Central memory CD8-positive, alpha-beta T cell (primary cell): ENCODE measurements at regions not wholly inside any gene's neighbourhood (a gene's known extent, or its start where the extent isn't known, plus 50 kb on each side); places are given as distances from the start of the nearest gene placed in this dataset.

Source experiments
- ATAC-seq: fragments of 150-1000 bp; cut with Tn5 transposase; replicated peaks from 2 replicates; pipeline ENCODE4 v1.10.0; 2022; ENCODE audit warnings: mild to moderate bottlenecking, moderate FRiP score, moderate number of reproducible peaks; ENCODE audit not compliant: poor library complexity, severe bottlenecking; ENCODE audit errors: extremely low read depth
- DNase-seq, 2 donors: peaks; one replicate each; pipeline ENCODE4 v3.0.0; 2021; ENCODE audit warnings: low spot score in 2 of 2
- H3K27ac Mint-ChIP-seq: one replicate; pipeline ENCODE4 v1.8.0; 2022; ENCODE audit warnings: low read depth, mild to moderate bottlenecking, moderate library complexity, mixed read lengths
- H3K27me3 Mint-ChIP-seq: one replicate; pipeline ENCODE4 v1.8.0; 2022; ENCODE audit warnings: mixed read lengths
- H3K36me3 Mint-ChIP-seq: one replicate; pipeline ENCODE4 v1.8.0; 2022; ENCODE audit warnings: mild to moderate bottlenecking, moderate library complexity, mixed read lengths; ENCODE audit not compliant: insufficient read depth
- H3K4me1 Mint-ChIP-seq: one replicate; pipeline ENCODE4 v1.8.0; 2022; ENCODE audit warnings: mixed read lengths
- H3K4me3 Mint-ChIP-seq: one replicate; pipeline ENCODE4 v1.8.0; 2022; ENCODE audit warnings: mild to moderate bottlenecking, moderate library complexity, mixed read lengths
- H3K9me3 Mint-ChIP-seq: one replicate; pipeline ENCODE4 v1.8.0; 2022; ENCODE audit warnings: mixed read lengths

GRCh38 chr2:234438305-234438977, 58.4 kb downstream of the ARL4C start:
- H3K27ac Mint-ChIP-seq = peak overlapping the region; percentile 68
- H3K36me3 Mint-ChIP-seq = no peaks in the 10 kb centered on the region
- no peak overlapping the region for H3K4me3 Mint-ChIP-seq
- ATAC-seq (no peak), DNase-seq (no peak)
- H3K9me3 Mint-ChIP-seq = no peaks in the 10 kb centered on the region
- H3K27me3 Mint-ChIP-seq = no peaks in the 10 kb centered on the region
- H3K4me1 Mint-ChIP-seq = peaks cover 69% of the 10 kb centered on the region

- no peaks in the 10 kb centered on the region for H3K27me3 Mint-ChIP-seq
- H3K36me3 Mint-ChIP-seq = no peaks in the 10 kb centered on the region
- no peaks in the 10 kb centered on the region for H3K9me3 Mint-ChIP-seq
- no peak for DNase-seq
- ATAC-seq = no peak
- no peak overlapping the region for H3K4me3 Mint-ChIP-seq
- peak overlapping the region; percentile 68 for H3K27ac Mint-ChIP-seq
- peaks cover 69% of the 10 kb centered on the region for H3K4me1 Mint-ChIP-seq
Observed at GRCh38 chr2:234437642-234438304, 59.1 kb downstream of the ARL4C start.

- Mint-ChIP-seq H3K4me1 (peaks cover 60% of the 10 kb centered on the region), H3K4me3 (no peak overlapping the region)
- no peak for ATAC-seq
Observed at GRCh38 chr2:234436482-234436837, 60.4 kb downstream of the ARL4C start.

GRCh38 chr2:234435836-234436481, 60.9 kb downstream of the ARL4C start:
- ATAC-seq = no peak
- Mint-ChIP-seq H3K36me3 (no peaks in the 10 kb centered on the region), H3K9me3 (no peaks in the 10 kb centered on the region), H3K27ac (no peak overlapping the region), H3K4me3 (no peak overlapping the region), H3K4me1 (peaks cover 63% of the 10 kb centered on the region), H3K27me3 (no peaks in the 10 kb centered on the region)
- no peak for DNase-seq

More at GRCh38 chr2:234436482-234436837, 60.4 kb downstream of the ARL4C start:
- H3K27me3 Mint-ChIP-seq = no peaks in the 10 kb centered on the region
- H3K27ac Mint-ChIP-seq = no peak overlapping the region
- no peak for DNase-seq
- no peaks in the 10 kb centered on the region for H3K36me3 Mint-ChIP-seq
- H3K9me3 Mint-ChIP-seq = no peaks in the 10 kb centered on the region

- no peaks in the 10 kb centered on the region for H3K36me3 Mint-ChIP-seq
- peak overlapping the region; percentile 47 for H3K27ac Mint-ChIP-seq
- peaks cover 66% of the 10 kb centered on the region for H3K4me1 Mint-ChIP-seq
- no peak overlapping the region for H3K4me3 Mint-ChIP-seq
- no peaks in the 10 kb centered on the region for H3K27me3 Mint-ChIP-seq
- H3K9me3 Mint-ChIP-seq = no peaks in the 10 kb centered on the region
- DNase-seq = no peak
- ATAC-seq = no peak
Observed at GRCh38 chr2:234433201-234433600, 63.7 kb downstream of the ARL4C start.

GRCh38 chr2:234430871-234431270, 66.0 kb downstream of the ARL4C start:
- Mint-ChIP-seq H3K27ac (no peak overlapping the region), H3K4me3 (no peak overlapping the region), H3K9me3 (no peaks in the 10 kb centered on the region), H3K4me1 (peaks cover 67% of the 10 kb centered on the region), H3K27me3 (no peaks in the 10 kb centered on the region), H3K36me3 (peaks cover 8% of the 10 kb centered on the region)
- ATAC-seq (no peak), DNase-seq (no peak)

GRCh38 chr2:234429265-234429664, 67.6 kb downstream of the ARL4C start:
- Mint-ChIP-seq H3K36me3 (peaks cover 12% of the 10 kb centered on the region), H3K9me3 (no peaks in the 10 kb centered on the region), H3K27ac (peak overlapping the region; percentile 99), H3K4me1 (peaks cover 77% of the 10 kb centered on the region), H3K27me3 (no peaks in the 10 kb centered on the region), H3K4me3 (no peak overlapping the region)
- DNase-seq = no peak
- no peak for ATAC-seq

GRCh38 chr2:234427081-234428061, 69.5 kb downstream of the ARL4C start:
- H3K4me1 Mint-ChIP-seq = peaks cover 80% of the 10 kb centered on the region
- no peak for ATAC-seq

GRCh38 chr2:234426616-234427015, 70.3 kb downstream of the ARL4C start:
- Mint-ChIP-seq H3K27ac (peak overlapping the region; percentile 99), H3K27me3 (no peaks in the 10 kb centered on the region), H3K4me3 (peak overlapping the region; percentile 70), H3K9me3 (no peaks in the 10 kb centered on the region), H3K4me1 (peaks cover 85% of the 10 kb centered on the region), H3K36me3 (peaks cover 21% of the 10 kb centered on the region)
- DNase-seq = no peak
- no peak for ATAC-seq

More at GRCh38 chr2:234427081-234428061, 69.5 kb downstream of the ARL4C start:
- DNase-seq = no peak
- H3K36me3 Mint-ChIP-seq = peaks cover 18% of the 10 kb centered on the region
- peak overlapping the region; percentile 99 for H3K27ac Mint-ChIP-seq
- peak overlapping the region; percentile 70 for H3K4me3 Mint-ChIP-seq
- H3K9me3 Mint-ChIP-seq = no peaks in the 10 kb centered on the region
- H3K27me3 Mint-ChIP-seq = no peaks in the 10 kb centered on the region

- peak overlapping the region; percentile 99 for H3K27ac Mint-ChIP-seq
- H3K4me1 Mint-ChIP-seq = peaks cover 78% of the 10 kb centered on the region
- H3K27me3 Mint-ChIP-seq = no peaks in the 10 kb centered on the region
- peak overlapping the region; percentile 70 for H3K4me3 Mint-ChIP-seq
- ATAC-seq (peak; percentile 75), DNase-seq (peak; percentile 57 to 78)
- H3K9me3 Mint-ChIP-seq = no peaks in the 10 kb centered on the region
- peaks cover 21% of the 10 kb centered on the region for H3K36me3 Mint-ChIP-seq
Observed at GRCh38 chr2:234425639-234426603, 71.0 kb downstream of the ARL4C start.

GRCh38 chr2:234423884-234424283, 73.0 kb downstream of the ARL4C start:
- H3K27ac Mint-ChIP-seq = peak overlapping the region; percentile 99
- no peak for ATAC-seq
- no peaks in the 10 kb centered on the region for H3K9me3 Mint-ChIP-seq
- H3K4me3 Mint-ChIP-seq = no peak overlapping the region
- peaks cover 25% of the 10 kb centered on the region for H3K36me3 Mint-ChIP-seq
- no peak for DNase-seq
- peaks cover 70% of the 10 kb centered on the region for H3K4me1 Mint-ChIP-seq
- H3K27me3 Mint-ChIP-seq = no peaks in the 10 kb centered on the region
